Heart right ventricle (tissue), 16 donors: ENCODE measurements at regions not wholly inside any gene's neighbourhood (a gene's known extent, or its start where the extent isn't known, plus 50 kb on each side); places are given as distances from the start of the nearest gene placed in this dataset.

Experiments
- ATAC-seq, 8 donors: fragments of 200-7000 bp; cut with Tn5 transposase; one replicate each; pipeline ENCODE4 v1.9.1; 2020; ENCODE audit warnings: mild to moderate bottlenecking in 8 of 8, moderate library complexity in 8 of 8, moderate number of reproducible peaks in 1 of 8
- DNase-seq, 2 donors: peaks; one replicate each; pipeline ENCODE4 v3.0.0-alpha.2; 2020
- H3K27ac ChIP-seq, 10 donors: fragments of 200-600 bp; sonication (generic) in 2 of 10; one replicate each; pipeline versions ENCODE4 v1.5.0 to v1.8.0; 2020 to 2022; ENCODE audit warnings: mild to moderate bottlenecking in 3 of 10
- H3K27me3 ChIP-seq, 7 donors: fragments of 200-600 bp; one replicate each; pipeline ENCODE4 v1.8.0; 2021 to 2022; ENCODE audit warnings: mild to moderate bottlenecking in 2 of 7
- H3K36me3 ChIP-seq, 9 donors: fragments of 200-600 bp; sonication (generic) in 1 of 9; one replicate each; pipeline versions ENCODE4 v1.5.0 to v1.8.0; 2020 to 2022; ENCODE audit warnings: mild to moderate bottlenecking in 2 of 9
- H3K4me1 ChIP-seq, 9 donors: fragments of 200-600 bp; sonication (generic) in 1 of 9; one replicate each; pipeline versions ENCODE4 v1.5.0 to v1.8.0; 2020 to 2022; ENCODE audit warnings: mild to moderate bottlenecking in 4 of 9
- H3K4me3 ChIP-seq, 10 donors: fragments of 200-600 bp; sonication (generic) in 2 of 10; one replicate each; pipeline versions ENCODE4 v1.5.0 to v1.8.0; 2020 to 2022; ENCODE audit warnings: mild to moderate bottlenecking in 7 of 10, moderate library complexity in 2 of 10
- H3K9me3 ChIP-seq, 11 donors: fragments of 200-600 bp in 10 of 11; sonication (generic) in 2 of 11; one replicate each; pipeline versions ENCODE4 v1.5.0 to v1.8.0; 2013 to 2022; ENCODE audit warnings: mild to moderate bottlenecking in 2 of 11, control low read depth in 1 of 11, moderate library complexity in 1 of 11
- CTCF ChIP-seq, 9 donors: fragments of 200-600 bp; sonication (generic) in 2 of 9; IDR thresholded peaks; one replicate each; pipeline versions ENCODE4 v1.5.0 to v1.8.0; 2021 to 2022; ENCODE audit warnings: antibody characterized with exemption in 9 of 9, mild to moderate bottlenecking in 5 of 9, moderate library complexity in 1 of 9
- WGBS, 2 donors: extraction: QIAGEN DNeasy Blood & Tissue Kit; methylation state at CpG; one replicate each; pipeline ENCODE4 v1.1.7; 2013; ENCODE audit warnings: inconsistent platforms in 1 of 2; 5-methylcytosine and 5-hydroxymethylcytosine counted together
- intact Hi-C, 10 donors: fragments of 100-400 bp; cut with DNase I; formaldehyde crosslinking; loops; one replicate each; pipeline versions ENCODE4 v1.11.1 to v1.14.2; 2022
- donor health status: Arrhythmogenic right ventricular cardiomyopathy.
- donor health status: ischemic (EF 13 %, LVEDD 7.1; RV severe dilation, severe dysfunction).
- donor health status: healthy with polysubstance abuse.
- donor health status: DM: no; HTN: yes; CAD: no.
- donor health status: DM: no; HTN: no; CAD: no.
- donor health status: ischemic (EF 25% LVEDD 6.9; RV normal size, moderate dysfunction).
- donor health status: ischemic (EF 25% LVEDD 5.7; RV mildly dilated, moderate dysfunction).
- donor health status: healthy.
- donor health status: DM: yes; HTN: yes; CAD: no.
- donor health status: Ischemic cardiomyopathy.
- donor health status: ischemic (EF 35%, LVEDD 5.7; RV mildly dilated, moderate dysfunction).
- donor health status: nonischemic (EF 11% LVEDD 7.7; RV severe dilation, severe dysfunction).
- donor health status: DM: yes; HTN: yes; CAD: no.
- donor health status: PGD.
- donor health status: ischemic (EF 29% LVEDD 5.4; RV normal size, mild dysfunction).
- donor health status: nonischemic (EF 23%, LVEDD 6.1; RV moderate dilation, normal function).

GRCh38 chr20:4441191-4441590 is 192.1 kb upstream of the ADRA1D start:
- intact Hi-C loops: no loop called here
- no peaks in the 10 kb centered on the region for H3K36me3 ChIP-seq
- ATAC-seq: no peak
- no peaks in the 10 kb centered on the region for H3K9me3 ChIP-seq
- 85 to 97% methylated on average over 2 of the region's 2 CpGs for WGBS, 2 donors
- no peak overlapping the region for H3K4me3 ChIP-seq
- DNase-seq: no peak
- TF ChIP-seq CTCF (IDR thresholded peaks at IDR 0.05): no peak
- peaks cover 0 to 9% (median 0%) of the 10 kb centered on the region in 7 donors for H3K27me3 ChIP-seq
- no peak overlapping the region for H3K27ac ChIP-seq
- H3K4me1 ChIP-seq: no peaks in the 10 kb centered on the region

DNA sequence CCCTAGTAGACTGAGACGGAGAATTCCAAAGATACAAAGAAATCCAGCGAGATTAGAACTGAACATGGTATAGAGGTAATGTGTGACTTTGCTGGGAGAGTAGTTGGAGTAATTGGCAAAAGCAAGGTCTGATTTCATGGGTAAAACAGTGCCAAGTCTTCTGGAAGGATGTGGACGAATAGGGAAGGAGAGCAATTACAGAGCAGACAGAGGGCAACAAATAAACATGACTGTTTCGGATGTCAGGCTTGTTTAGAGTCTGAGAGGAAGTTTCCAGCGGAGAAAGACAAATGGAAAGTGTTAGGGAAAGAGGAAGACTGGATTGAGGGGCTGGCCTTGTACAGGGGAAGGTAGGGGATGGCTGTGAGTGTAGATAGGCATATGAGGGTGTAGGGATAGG is 190.4 kb upstream of the ADRA1D start:
- Histone ChIP-seq H3K9me3 (no peaks in the 10 kb centered on the region), H3K36me3 (no peaks in the 10 kb centered on the region), H3K4me1 (no peaks in the 10 kb centered on the region), H3K27ac (no peak overlapping the region), H3K27me3 (peaks cover 0 to 9% (median 0%) of the 10 kb centered on the region in 7 donors), H3K4me3 (no peak overlapping the region)
- ATAC-seq (no peak), DNase-seq (no peak)
- intact Hi-C loops: no loop called here
- no peak for TF ChIP-seq CTCF (IDR thresholded peaks at IDR 0.05)
- 65 to 71% methylated on average over 5 of the region's 5 CpGs for WGBS, 2 donors

GRCh38 chr20:4437131-4437530 is 188.0 kb upstream of the ADRA1D start:
- TF ChIP-seq CTCF (IDR thresholded peaks at IDR 0.05): no peak
- no peaks in the 10 kb centered on the region for H3K9me3 ChIP-seq
- WGBS, 2 donors: 30 to 73% methylated on average over 1 of the region's 1 CpG
- ATAC-seq: no peak
- H3K4me3 ChIP-seq: no peak overlapping the region
- intact Hi-C loops: no loop called here
- no peak overlapping the region for H3K27ac ChIP-seq
- H3K27me3 ChIP-seq: peaks cover 0 to 9% (median 0%) of the 10 kb centered on the region in 7 donors
- no peaks in the 10 kb centered on the region for H3K4me1 ChIP-seq
- DNase-seq: no peak
- no peaks in the 10 kb centered on the region for H3K36me3 ChIP-seq

- H3K27ac ChIP-seq: no peak overlapping the region
- no peak for ATAC-seq
- DNase-seq: no peak
- intact Hi-C loops: no loop called here
- H3K27me3 ChIP-seq: peaks cover 0 to 9% (median 0%) of the 10 kb centered on the region in 7 donors
- no peaks in the 10 kb centered on the region for H3K4me1 ChIP-seq
- no peak for TF ChIP-seq CTCF (IDR thresholded peaks at IDR 0.05)
- no peak overlapping the region for H3K4me3 ChIP-seq
- no peaks in the 10 kb centered on the region for H3K36me3 ChIP-seq
- H3K9me3 ChIP-seq: no peaks in the 10 kb centered on the region
- 72 to 77% methylated on average over 6 of the region's 6 CpGs for WGBS, 2 donors
Observed at GRCh38 chr20:4435671-4436455, 186.8 kb upstream of the ADRA1D start.
